ENCODE measurements at regions not wholly inside any gene's neighbourhood (a gene's known extent, or its start where the extent isn't known, plus 50 kb on each side); places are given as distances from the start of the nearest gene placed in this dataset.
"Not testable (repeated sequence)": the region's sequence is repeated elsewhere in the genome, so short reads cannot be mapped to it uniquely, and the experiment has no call there.

- H3K27ac ChIP-seq: no peak overlapping the region
- H3K9ac ChIP-seq (ENCODE audit: low read depth in 2 of 2, low read length in 2 of 2): no peak overlapping the region
- TF ChIP-seq, protein P1, sequence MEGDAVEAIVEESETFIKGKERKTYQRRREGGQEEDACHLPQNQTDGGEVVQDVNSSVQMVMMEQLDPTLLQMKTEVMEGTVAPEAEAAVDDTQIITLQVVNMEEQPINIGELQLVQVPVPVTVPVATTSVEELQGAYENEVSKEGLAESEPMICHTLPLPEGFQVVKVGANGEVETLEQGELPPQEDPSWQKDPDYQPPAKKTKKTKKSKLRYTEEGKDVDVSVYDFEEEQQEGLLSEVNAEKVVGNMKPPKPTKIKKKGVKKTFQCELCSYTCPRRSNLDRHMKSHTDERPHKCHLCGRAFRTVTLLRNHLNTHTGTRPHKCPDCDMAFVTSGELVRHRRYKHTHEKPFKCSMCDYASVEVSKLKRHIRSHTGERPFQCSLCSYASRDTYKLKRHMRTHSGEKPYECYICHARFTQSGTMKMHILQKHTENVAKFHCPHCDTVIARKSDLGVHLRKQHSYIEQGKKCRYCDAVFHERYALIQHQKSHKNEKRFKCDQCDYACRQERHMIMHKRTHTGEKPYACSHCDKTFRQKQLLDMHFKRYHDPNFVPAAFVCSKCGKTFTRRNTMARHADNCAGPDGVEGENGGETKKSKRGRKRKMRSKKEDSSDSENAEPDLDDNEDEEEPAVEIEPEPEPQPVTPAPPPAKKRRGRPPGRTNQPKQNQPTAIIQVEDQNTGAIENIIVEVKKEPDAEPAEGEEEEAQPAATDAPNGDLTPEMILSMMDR (IDR thresholded peaks at IDR 0.05): no peak
- no peaks in the 10 kb centered on the region for H3K4me1 ChIP-seq
- H3K4me3 ChIP-seq: no peak overlapping the region
- H3K36me3 ChIP-seq: no peaks in the 10 kb centered on the region
- DNase-seq: no peak
- no peaks in the 10 kb centered on the region for H3K9me3 ChIP-seq
- H3K27me3 ChIP-seq: no peaks in the 10 kb centered on the region
- intact Hi-C loops (cut with DNase I): no loop called here
Measured at GRCh38 chr13:18232298-18232993, 949.2 kb downstream of the TUBA3C start.

GRCh38 chr13:18224411-18224810, 957.2 kb downstream of the TUBA3C start:
- H3K9me3 ChIP-seq; H3K9ac ChIP-seq (ENCODE audit: low read depth in 2 of 2, low read length in 2 of 2); H3K4me3 ChIP-seq; DNase-seq; H3K36me3 ChIP-seq; H3K4me1 ChIP-seq; intact Hi-C loops (cut with DNase I); H3K27ac ChIP-seq; H3K27me3 ChIP-seq: not testable (repeated sequence)

DNA sequence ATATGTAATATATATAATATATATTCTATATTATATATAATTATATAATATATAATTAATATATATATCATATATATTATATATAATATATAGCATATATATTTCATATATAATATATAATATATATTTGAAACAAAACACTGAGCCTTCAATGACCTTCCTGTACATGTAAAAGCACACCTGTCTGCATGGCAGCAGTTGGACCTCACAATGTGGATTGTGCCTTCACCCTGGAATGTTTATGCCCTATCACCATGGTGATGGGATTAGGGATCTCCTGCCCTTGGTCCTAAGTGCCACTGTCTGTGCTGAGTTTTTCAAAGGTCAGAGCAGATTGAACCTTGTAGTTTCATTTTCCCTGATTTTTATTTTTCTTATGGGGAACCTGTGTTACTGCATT, 966.9 kb downstream of the TUBA3C start:
- H3K4me3 ChIP-seq; H3K9ac ChIP-seq (ENCODE audit: low read depth in 2 of 2, low read length in 2 of 2); H3K36me3 ChIP-seq; intact Hi-C loops (cut with DNase I); H3K9me3 ChIP-seq; DNase-seq; H3K27ac ChIP-seq; H3K27me3 ChIP-seq; H3K4me1 ChIP-seq: not testable (repeated sequence)

DNA sequence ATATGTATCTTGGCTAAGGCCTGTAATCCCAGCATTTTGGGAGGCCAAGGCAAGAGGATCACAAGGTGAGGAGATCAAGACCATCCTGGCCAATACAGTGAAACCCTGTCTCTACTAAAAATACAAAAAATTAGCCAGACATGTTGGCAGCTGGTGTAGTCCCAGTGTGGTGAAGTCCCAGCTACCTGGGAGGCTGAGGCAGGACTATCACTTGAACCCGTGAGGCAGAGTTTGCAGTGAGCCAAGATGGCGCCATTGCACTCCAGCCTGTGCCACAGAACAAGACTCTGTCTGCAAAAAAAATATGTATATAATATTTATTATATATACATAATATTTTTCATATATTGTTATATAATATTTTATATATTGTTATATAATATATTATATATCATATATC, 968.1 kb downstream of the TUBA3C start:
- H3K27ac ChIP-seq; H3K4me1 ChIP-seq; H3K27me3 ChIP-seq; DNase-seq; intact Hi-C loops (cut with DNase I); H3K9me3 ChIP-seq; H3K9ac ChIP-seq (ENCODE audit: low read depth in 2 of 2, low read length in 2 of 2); H3K36me3 ChIP-seq; H3K4me3 ChIP-seq: not testable (repeated sequence)

DNA sequence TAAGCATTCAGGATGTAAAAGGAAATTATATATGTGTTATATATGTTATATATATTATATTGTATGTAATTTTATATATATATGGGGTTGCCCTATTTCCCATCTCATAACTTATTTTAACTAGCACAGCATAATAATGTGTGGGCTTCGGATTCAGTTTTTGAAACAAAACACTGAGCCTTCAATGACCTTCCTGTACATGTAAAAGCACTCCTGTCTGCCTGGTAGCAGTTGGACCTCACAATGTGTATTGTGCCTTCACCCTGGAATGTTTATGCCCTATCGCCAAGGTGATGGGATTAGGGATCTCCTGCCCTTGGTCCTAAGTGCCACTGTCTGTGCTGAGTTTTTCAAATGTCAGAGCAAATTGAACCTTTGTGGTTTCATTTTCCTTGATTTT, 968.8 kb downstream of the TUBA3C start:
- intact Hi-C loops (cut with DNase I): no loop called here
- Histone ChIP-seq H3K4me1 (no peaks in the 10 kb centered on the region), H3K27me3 (no peaks in the 10 kb centered on the region), H3K4me3 (no peak overlapping the region), H3K9me3 (no peaks in the 10 kb centered on the region), H3K36me3 (no peaks in the 10 kb centered on the region), H3K9ac (ENCODE audit: low read depth in 2 of 2, low read length in 2 of 2) (no peak overlapping the region), H3K27ac (no peak overlapping the region)
- DNase-seq: no peak
- TF ChIP-seq, protein P1 (IDR thresholded peaks at IDR 0.05): no peak

DNA sequence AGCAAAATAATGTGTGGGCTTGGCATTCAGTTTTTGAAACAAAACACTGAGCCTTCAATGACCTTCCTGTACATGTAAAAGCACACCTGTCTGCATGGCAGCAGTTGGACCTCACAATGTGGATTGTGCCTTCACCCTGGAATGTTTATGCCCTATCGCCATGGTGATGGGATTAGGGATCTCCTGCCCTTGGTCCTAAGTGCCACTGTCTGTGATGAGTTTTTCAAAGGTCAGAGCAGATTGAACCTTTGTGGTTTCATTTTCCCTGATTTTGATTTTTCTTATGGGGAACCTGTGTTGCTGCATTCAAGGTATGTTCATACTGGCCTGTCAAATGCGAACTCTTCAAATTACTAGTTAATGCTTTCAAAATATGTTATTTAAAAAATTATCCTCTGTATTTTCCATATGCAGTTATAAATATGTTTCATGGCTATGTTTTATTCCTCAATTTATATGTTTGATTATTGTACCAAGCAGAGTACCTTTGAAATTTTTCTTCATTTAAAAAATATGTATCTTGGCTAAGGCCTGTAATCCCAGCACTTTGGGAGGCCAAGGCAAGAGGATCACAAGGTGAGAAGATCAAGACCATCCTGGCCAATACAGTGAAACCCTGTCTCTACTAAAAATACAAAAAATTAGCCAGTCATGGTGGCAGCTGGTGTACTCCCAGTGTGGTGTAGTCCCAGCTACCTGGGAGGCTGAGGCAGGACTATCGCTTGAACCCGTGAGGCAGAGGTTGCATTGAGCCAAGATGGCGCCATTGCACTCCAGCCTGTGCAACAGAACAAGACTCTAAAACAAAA, 969.7 kb downstream of the TUBA3C start:
- H3K27me3 ChIP-seq; H3K4me3 ChIP-seq; H3K9me3 ChIP-seq; intact Hi-C loops (cut with DNase I); H3K36me3 ChIP-seq; H3K9ac ChIP-seq (ENCODE audit: low read depth in 2 of 2, low read length in 2 of 2); H3K27ac ChIP-seq; H3K4me1 ChIP-seq: not testable (repeated sequence)
- peak; percentile 38 for DNase-seq

- H3K36me3 ChIP-seq; H3K27me3 ChIP-seq; H3K4me1 ChIP-seq; H3K9ac ChIP-seq (ENCODE audit: low read depth in 2 of 2, low read length in 2 of 2); DNase-seq; H3K27ac ChIP-seq; intact Hi-C loops (cut with DNase I); H3K9me3 ChIP-seq; H3K4me3 ChIP-seq: not testable (repeated sequence)
Measured at GRCh38 chr13:18204614-18205178, 976.9 kb downstream of the TUBA3C start.

DNA sequence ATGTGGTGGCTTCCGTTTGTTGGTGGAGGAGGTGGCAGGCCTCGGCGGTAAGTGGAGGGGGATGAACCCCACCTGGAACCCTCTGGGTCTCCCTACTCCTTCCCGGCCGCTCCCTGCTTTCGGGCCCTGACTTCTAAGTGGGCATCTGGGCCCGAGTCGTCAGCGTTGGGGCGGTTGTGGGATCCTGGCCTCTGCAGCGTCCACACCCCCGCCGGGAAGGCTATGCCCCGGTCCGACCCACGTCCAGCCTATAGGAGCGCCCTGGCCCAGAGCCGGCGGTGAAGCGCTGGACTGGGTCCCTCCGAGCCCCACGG, 986.3 kb downstream of the TUBA3C start:
- H3K36me3 ChIP-seq: not testable (repeated sequence)

DNA sequence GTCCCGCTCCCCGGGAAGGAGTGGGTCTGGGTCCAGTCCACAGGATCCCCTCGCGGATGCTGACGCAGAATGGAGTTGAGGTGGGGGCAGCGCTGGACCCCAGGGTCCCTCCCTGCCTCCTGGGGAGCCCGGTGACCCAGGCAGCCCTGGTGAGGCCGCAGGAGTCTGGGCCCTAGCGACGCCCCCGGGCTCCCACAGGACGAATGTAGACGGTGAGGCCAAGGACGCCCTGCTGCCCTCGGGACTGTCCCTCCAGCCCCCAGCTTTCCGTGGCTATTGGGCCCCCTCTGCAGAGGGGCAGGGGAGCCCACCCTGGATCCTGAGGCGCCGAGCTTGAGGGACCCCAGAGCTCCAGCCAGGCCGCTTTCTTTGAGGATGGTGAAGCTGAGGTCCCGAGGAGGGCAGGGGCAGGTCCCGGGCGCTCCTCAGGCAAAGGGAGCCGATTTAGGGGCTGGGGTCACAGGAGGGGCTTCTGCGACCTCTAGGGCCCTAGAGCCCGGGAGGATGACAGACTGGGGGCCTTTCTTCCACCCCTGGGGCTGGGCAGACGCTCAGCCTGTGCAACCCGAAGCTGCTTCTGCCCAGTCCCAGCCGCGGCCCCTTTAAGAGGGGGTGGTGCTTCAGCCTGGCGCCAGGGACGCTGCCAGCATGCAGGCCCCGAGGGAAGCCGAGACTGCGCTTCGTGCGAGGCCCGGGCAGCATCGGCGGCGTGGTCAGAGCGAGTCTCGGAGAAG, 986.8 kb downstream of the TUBA3C start:
- H3K27ac ChIP-seq; H3K4me3 ChIP-seq; H3K4me1 ChIP-seq; H3K27me3 ChIP-seq; H3K36me3 ChIP-seq; intact Hi-C loops (cut with DNase I); H3K9ac ChIP-seq (ENCODE audit: low read depth in 2 of 2, low read length in 2 of 2); H3K9me3 ChIP-seq; DNase-seq: not testable (repeated sequence)

More for the DNA sequence above, 986.3 kb downstream of the TUBA3C start:
- H3K4me3 ChIP-seq; H3K27ac ChIP-seq; intact Hi-C loops (cut with DNase I); H3K9ac ChIP-seq (ENCODE audit: low read depth in 2 of 2, low read length in 2 of 2); H3K27me3 ChIP-seq; H3K4me1 ChIP-seq; H3K9me3 ChIP-seq; DNase-seq: not testable (repeated sequence)

GRCh38 chr13:18194104-18194503, 987.5 kb downstream of the TUBA3C start:
- intact Hi-C loops (cut with DNase I); H3K9me3 ChIP-seq; H3K27ac ChIP-seq; H3K4me1 ChIP-seq; H3K36me3 ChIP-seq; H3K27me3 ChIP-seq; H3K4me3 ChIP-seq; H3K9ac ChIP-seq (ENCODE audit: low read depth in 2 of 2, low read length in 2 of 2); DNase-seq: not testable (repeated sequence)
